ENCODE measurements at regions not wholly inside any gene's neighbourhood (a gene's known extent, or its start where the extent isn't known, plus 50 kb on each side); places are given as distances from the start of the nearest gene placed in this dataset.

GRCh38 chr3:83496462-83496861, 1462.3 kb upstream of the CADM2 start:
- TF ChIP-seq POLR2A (IDR thresholded peaks at IDR 0.05; ENCODE audit: low read depth, low read length) (no peak), POLR2AphosphoS5 (IDR thresholded peaks at IDR 0.05; ENCODE audit: low read depth, low read length) (no peak), TAF1 (IDR thresholded peaks at IDR 0.05; ENCODE audit: low read depth, low read length) (no peak), SPI1 (IDR thresholded peaks at IDR 0.05; ENCODE audit: low read depth, low read length) (no peak)

Measured in GM12891 (cell line).